Stimulated activated CD4-positive, alpha-beta T cell treated with anti-CD3 and anti-CD28 coated beads, Interleukin-15, amount 100 ng/mL, for 48 hours (primary cell): ENCODE measurements at regions not wholly inside any gene's neighbourhood (a gene's known extent, or its start where the extent isn't known, plus 50 kb on each side); places are given as distances from the start of the nearest gene placed in this dataset.
"Not testable (repeated sequence)": the region's sequence is repeated elsewhere in the genome, so short reads cannot be mapped to it uniquely, and the experiment has no call there.

Experiments
- DNase-seq, 2 donors: peaks; one replicate each; pipeline ENCODE4 v3.0.0-alpha.2; 2020; ENCODE audit warnings: low read depth in 2 of 2

- DNase-seq, result no peak
Measured at GRCh38 chr10:33899578-33900531, 565.4 kb upstream of the NRP1 start.

- DNase-seq, result no peak
Measured at GRCh38 chr10:33897291-33897752, 562.9 kb upstream of the NRP1 start.

- DNase-seq, result no peak
Measured at GRCh38 chr10:33893506-33893905, 559.0 kb upstream of the NRP1 start.

GRCh38 chr10:33889371-33889770 lies 554.9 kb upstream of the NRP1 start:
- DNase-seq, result no peak

DNA sequence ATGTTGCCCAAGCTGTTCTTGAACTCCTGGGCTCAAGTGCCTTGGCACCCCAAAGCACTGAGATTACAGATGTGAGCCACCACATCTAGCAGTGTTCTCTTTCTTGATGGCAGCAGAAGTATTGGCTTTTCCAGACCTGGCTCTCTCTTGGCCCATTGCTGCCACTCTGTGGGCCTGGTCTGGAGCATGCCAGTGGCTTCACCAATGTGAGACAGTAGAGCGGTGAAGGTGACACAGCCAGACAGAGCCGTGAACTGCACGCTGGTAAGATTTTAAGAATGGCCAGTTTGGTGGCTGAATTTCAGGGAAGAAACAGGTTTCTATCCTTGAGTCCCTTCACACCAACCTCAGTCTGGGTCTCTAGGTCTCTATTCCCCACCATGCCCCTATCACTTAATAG lies 552.7 kb upstream of the NRP1 start:
- no peak for DNase-seq

- DNase-seq, result no peak
Measured at GRCh38 chr10:33886299-33886698, 551.8 kb upstream of the NRP1 start.

DNA sequence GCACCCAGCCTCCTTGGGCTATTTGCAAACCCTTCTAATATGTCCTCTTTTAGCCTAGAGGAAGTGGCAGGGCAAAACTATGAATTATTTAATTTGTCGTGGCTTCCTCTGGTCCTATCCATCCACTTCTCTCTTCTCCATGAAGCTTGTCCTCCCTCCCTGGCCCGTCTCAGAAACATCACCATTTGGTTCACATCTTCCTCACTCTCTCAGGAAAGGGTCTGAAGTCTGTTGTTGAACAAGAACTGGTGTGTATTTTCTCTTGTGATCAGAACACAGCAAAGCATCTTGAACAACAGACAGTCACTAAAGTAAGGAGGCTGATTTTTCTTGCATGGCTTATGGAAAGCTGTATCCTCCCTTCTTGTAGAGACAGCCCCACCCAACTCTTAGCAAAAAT lies 550.1 kb upstream of the NRP1 start:
- no peak for DNase-seq

GRCh38 chr10:33883881-33884280 lies 549.4 kb upstream of the NRP1 start:
- DNase-seq, result no peak

DNA sequence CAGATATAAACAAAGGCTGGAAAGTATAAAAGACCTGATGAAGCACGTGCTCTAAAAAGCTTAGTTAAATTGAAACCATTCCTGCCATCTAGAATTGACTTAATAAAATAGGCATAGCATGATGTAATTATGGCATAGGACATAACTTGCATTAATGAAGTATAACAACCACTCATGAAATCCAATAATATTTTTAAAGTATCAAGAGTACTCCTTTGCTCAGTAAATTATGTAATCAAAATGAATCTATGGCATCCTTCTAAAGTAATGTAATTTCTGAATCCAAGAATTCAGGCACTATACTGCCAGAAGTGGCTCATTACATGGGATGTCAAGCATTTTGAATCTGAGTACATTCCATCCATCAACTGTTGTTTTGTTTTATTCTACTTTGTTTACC lies 548.5 kb upstream of the NRP1 start:
- no peak for DNase-seq

GRCh38 chr10:33880291-33880690 lies 545.8 kb upstream of the NRP1 start:
- no peak for DNase-seq

DNA sequence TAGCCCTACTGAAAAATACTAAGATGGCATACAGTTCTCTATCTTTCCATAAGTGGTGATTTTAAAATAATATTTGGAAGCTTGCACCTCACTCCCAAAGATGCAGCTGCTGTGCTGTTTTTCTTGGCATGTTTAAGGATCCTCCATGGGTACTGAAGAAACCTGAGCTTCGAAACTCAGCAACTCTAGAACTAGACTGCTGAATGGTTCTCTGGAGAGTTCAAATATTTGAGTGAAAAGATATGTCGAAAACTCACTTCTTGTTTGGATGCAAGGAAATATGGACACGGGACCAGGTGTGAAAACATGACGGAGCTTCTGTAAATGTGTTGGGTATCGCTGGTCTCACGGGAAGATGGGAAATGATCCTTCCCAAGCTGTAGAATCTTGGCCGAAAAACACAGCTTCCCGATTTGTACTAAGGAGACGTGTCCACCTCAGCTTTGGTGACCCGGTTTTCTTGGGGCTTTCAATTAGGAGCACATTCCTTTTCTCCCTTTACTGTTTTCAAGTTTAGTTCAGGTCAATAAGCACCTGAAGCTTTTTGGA lies 543.8 kb upstream of the NRP1 start:
- DNase-seq, result no peak

DNA sequence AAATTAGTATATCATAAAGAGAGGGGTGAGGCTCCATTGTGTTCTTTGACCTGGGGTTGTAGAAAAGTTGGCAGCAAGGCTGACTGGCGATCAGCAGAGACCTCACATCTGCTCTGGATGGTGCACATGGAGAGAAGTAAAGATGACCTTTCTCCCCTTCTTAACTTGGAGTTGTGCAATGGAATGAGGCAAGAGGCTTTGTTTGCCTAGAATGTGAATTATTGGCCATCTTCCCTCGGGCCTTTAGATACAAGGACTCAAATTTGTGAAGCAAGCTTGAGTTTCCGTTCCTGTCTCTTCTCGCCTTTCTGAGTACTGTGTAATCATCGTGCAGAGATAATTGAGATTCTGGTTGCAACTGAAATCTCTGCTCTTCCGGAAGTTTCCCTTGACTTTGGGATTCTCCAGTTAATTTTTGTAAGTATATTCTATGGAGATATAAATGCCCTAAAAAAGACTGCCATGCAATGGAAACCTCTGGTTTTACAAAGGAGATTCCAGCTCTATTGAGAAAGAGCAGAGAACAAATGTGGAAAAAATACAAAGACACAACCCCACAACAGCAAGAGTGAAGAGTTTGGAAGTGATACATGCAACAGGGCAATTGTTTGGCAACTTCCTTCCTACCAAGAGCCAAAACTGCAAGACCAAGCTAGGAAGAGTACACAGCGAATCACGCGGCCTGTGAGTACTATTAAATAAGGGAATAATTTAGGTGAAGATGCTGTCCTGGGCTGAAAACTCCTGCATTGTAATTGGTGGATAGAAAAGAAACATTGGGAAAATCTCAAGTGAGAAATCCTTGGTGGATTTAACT lies 542.3 kb upstream of the NRP1 start:
- DNase-seq, result no peak

DNA sequence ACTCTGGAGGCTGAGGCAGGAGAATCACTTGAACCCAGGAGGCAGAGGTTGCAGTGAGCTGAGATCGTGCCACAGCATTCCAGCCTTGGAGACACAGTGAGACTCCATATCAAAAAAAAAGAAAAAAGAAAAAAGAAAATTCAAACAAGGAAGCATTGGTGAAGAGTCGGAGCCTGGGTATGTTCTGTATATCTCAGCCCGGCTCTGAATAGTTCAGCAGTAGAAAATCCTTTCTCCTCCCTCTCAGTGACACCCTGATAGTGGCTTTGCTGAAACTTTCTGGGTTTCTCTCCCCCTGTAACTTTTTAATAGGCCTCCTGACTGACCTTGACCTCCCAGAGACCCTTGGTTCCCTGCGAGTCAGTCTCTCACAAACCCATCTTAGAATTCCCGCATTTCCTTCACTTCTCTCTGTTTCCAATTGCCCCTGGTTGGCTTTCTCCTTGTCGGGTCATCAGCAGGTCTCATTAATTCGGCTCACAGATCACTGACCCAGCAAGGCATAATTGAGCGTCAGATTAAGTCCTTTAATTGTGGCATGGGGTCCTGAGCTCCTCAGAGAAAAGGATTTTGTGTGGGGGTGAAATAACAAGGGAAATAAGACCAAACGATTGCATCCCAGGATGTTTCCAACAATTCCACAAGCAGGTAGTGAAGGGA lies 541.6 kb upstream of the NRP1 start:
- DNase-seq, result no peak

GRCh38 chr10:33871061-33871956 lies 536.8 kb upstream of the NRP1 start:
- no peak for DNase-seq

- no peak for DNase-seq
Measured at GRCh38 chr10:33869481-33869880, 535.0 kb upstream of the NRP1 start.

GRCh38 chr10:33869028-33869427 lies 534.6 kb upstream of the NRP1 start:
- DNase-seq, result no peak

DNA sequence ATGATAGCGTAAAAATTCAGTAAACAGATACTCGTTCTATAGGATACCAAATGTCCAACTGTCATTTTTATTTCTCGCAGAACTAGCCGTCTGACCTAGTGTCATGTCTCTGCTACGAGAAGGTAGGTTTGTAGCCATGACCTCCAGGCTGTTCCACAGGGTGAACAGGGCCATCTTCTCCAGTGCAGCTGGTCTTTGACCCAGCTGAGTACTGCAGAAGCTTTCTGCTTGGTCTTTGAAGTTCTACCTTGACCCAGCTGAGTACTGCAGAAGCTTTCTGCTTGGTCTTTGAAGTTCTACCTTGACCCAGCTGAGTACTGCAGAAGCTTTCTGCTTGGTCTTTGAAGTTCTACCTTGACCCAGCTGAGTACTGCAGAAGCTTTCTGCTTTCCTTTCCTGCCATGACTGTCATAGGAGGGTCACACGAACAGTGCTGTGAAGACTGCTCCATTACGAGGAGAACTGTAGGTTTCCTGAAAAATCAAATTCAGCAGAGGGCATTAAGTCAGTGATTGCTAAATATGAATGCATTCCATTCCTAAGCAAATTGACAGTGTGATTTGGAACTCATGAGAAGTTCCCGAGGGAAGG lies 532.8 kb upstream of the NRP1 start:
- not testable (repeated sequence) for DNase-seq

- no peak for DNase-seq
Measured at GRCh38 chr10:33863352-33863751, 528.9 kb upstream of the NRP1 start.

GRCh38 chr10:33862536-33863105 lies 528.2 kb upstream of the NRP1 start:
- DNase-seq, result no peak

- no peak for DNase-seq
Measured at GRCh38 chr10:33861833-33862232, 527.4 kb upstream of the NRP1 start.
